ENCODE measurements at regions not wholly inside any gene's neighbourhood (a gene's known extent, or its start where the extent isn't known, plus 50 kb on each side); places are given as distances from the start of the nearest gene placed in this dataset.

DNA sequence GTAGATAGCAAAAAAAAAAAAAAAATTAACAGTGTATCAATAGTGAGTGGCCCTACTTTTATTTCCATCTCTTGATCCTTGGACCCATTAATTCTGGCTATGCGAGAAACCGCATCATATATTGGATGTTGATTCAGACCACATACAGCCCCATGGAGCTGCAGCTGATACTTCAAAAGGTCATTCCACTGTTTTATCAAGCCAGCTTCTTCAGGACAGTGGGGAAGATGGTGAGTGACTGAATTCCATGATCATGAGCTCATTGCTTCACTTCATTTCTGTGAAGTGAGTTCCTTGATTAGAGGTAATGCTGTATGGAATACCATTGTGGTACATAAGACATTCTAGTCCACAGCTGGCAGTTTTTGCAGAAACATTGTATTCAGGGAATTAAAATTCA lies 222.9 kb upstream of the MEF2C start:
- TF ChIP-seq, protein P1, sequence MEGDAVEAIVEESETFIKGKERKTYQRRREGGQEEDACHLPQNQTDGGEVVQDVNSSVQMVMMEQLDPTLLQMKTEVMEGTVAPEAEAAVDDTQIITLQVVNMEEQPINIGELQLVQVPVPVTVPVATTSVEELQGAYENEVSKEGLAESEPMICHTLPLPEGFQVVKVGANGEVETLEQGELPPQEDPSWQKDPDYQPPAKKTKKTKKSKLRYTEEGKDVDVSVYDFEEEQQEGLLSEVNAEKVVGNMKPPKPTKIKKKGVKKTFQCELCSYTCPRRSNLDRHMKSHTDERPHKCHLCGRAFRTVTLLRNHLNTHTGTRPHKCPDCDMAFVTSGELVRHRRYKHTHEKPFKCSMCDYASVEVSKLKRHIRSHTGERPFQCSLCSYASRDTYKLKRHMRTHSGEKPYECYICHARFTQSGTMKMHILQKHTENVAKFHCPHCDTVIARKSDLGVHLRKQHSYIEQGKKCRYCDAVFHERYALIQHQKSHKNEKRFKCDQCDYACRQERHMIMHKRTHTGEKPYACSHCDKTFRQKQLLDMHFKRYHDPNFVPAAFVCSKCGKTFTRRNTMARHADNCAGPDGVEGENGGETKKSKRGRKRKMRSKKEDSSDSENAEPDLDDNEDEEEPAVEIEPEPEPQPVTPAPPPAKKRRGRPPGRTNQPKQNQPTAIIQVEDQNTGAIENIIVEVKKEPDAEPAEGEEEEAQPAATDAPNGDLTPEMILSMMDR (IDR thresholded peaks at IDR 0.05) = no peak
- no peak for TF ChIP-seq POLR2AphosphoS5 (IDR thresholded peaks at IDR 0.05)
